GM23338 (cell line): ENCODE measurements at regions not wholly inside any gene's neighbourhood (a gene's known extent, or its start where the extent isn't known, plus 50 kb on each side); places are given as distances from the start of the nearest gene placed in this dataset.

ENCODE experiments used
- ATAC-seq: fragments of 200-7000 bp; cut with Tn5 transposase; 3 replicates; pipeline ENCODE4 v1.9.1; 2020
- DNase-seq: peaks from one replicate; pipeline ENCODE4 v3.0.0-alpha.2; 2015; ENCODE audit warnings: low spot score
- H2AFZ ChIP-seq: fragments of 200-600 bp; sonication (generic); 2 replicates; pipeline ENCODE4 v1.8.0; 2016; ENCODE audit warnings: antibody characterized with exemption, mild to moderate bottlenecking, moderate library complexity
- H3F3A ChIP-seq: fragments of 200-600 bp; sonication (generic); replicated peaks from 2 replicates; pipeline ENCODE4 v1.8.0; 2017; ENCODE audit warnings: antibody characterized with exemption, mixed run types, low read depth
- H3K27ac ChIP-seq: fragments of 200-600 bp; sonication (generic); 2 replicates; pipeline ENCODE4 v1.6.1; 2016; ENCODE audit warnings: low read depth
- H3K27me3 ChIP-seq: fragments of 200-600 bp; sonication (generic); 2 replicates; pipeline ENCODE4 v1.8.0; 2016; ENCODE audit warnings: mild to moderate bottlenecking, mixed run types, moderate library complexity; ENCODE audit not compliant: insufficient read depth
- H3K36me3 ChIP-seq: fragments of 200-600 bp; sonication (generic); 2 replicates; pipeline ENCODE4 v1.8.0; 2016; ENCODE audit warnings: mild to moderate bottlenecking; ENCODE audit not compliant: insufficient read depth
- H3K4me1 ChIP-seq: fragments of 200-600 bp; sonication (generic); 2 replicates; pipeline ENCODE4 v1.8.0; 2016; ENCODE audit warnings: mild to moderate bottlenecking, moderate library complexity; ENCODE audit not compliant: insufficient read depth
- H3K4me2 ChIP-seq: fragments of 200-600 bp; sonication (generic); 2 replicates; pipeline ENCODE4 v1.7.1; 2017; ENCODE audit warnings: mixed run types
- H3K4me3 ChIP-seq: fragments of 200-600 bp; sonication (generic); 2 replicates; pipeline ENCODE4 v1.6.1; 2016; ENCODE audit warnings: mixed run types
- H3K79me2 ChIP-seq: fragments of 200-600 bp; sonication (generic); replicated peaks from 2 replicates; pipeline ENCODE4 v1.8.0; 2017; ENCODE audit warnings: mild to moderate bottlenecking; ENCODE audit not compliant: insufficient read depth
- H3K9me2 ChIP-seq: fragments of 200-600 bp; sonication (generic); 2 replicates; pipeline ENCODE4 v1.8.0; 2017; ENCODE audit not compliant: insufficient read depth
- H4K20me1 ChIP-seq: fragments of 200-600 bp; sonication (generic); replicated peaks from 2 replicates; pipeline ENCODE4 v1.8.0; 2017; ENCODE audit warnings: mild to moderate bottlenecking; ENCODE audit not compliant: insufficient read depth
- H3K27ac Mint-ChIP-seq: 2 replicates; pipeline ENCODE4 v1.8.0; 2020; ENCODE audit warnings: inconsistent platforms, mild to moderate bottlenecking, moderate library complexity, mixed read lengths
- H3K27me3 Mint-ChIP-seq: 3 replicates; pipeline ENCODE4 v1.8.0; 2022; ENCODE audit warnings: low read depth, mild to moderate bottlenecking, moderate library complexity, mixed read lengths, inconsistent platforms; ENCODE audit not compliant: insufficient read depth, poor library complexity
- H3K36me3 Mint-ChIP-seq: 3 replicates; pipeline ENCODE4 v1.8.0; 2021; ENCODE audit warnings: low read depth, mild to moderate bottlenecking, inconsistent platforms, moderate library complexity, mixed read lengths
- H3K4me1 Mint-ChIP-seq: 3 replicates; pipeline ENCODE4 v1.8.0; 2020; ENCODE audit warnings: mild to moderate bottlenecking, inconsistent platforms, mixed read lengths
- H3K4me3 Mint-ChIP-seq: 3 replicates; pipeline ENCODE4 v1.8.0; 2021; ENCODE audit warnings: moderate library complexity, mild to moderate bottlenecking, inconsistent platforms, mixed read lengths
- H3K9me3 Mint-ChIP-seq: 3 replicates; pipeline ENCODE4 v1.8.0; 2020; ENCODE audit warnings: moderate library complexity, mild to moderate bottlenecking, inconsistent platforms, mixed read lengths
- CTCF ChIP-seq, 2 experiments: fragments of 200-600 bp in 1 of 2; sonication (generic) in 1 of 2; conservative IDR thresholded peaks; 2 replicates each; pipeline versions ENCODE4 v1.5.1 to v1.6.1; 2016 to 2017; ENCODE audit warnings: antibody characterized with exemption in 2 of 2, low read depth in 2 of 2, mild to moderate bottlenecking in 2 of 2, moderate library complexity in 1 of 2
- ETS1 ChIP-seq: IDR thresholded peaks from 2 replicates; pipeline ENCODE4 v1.6.1; 2016; ENCODE audit warnings: antibody characterized with exemption
- EZH2 ChIP-seq: fragments of 200-600 bp; sonication (generic); IDR thresholded peaks from one replicate; pipeline ENCODE4 v1.8.0; 2017; ENCODE audit warnings: antibody characterized with exemption, mild to moderate bottlenecking, low read depth; ENCODE audit not compliant: unreplicated experiment
- EZH2phosphoT487 ChIP-seq: fragments of 200-600 bp; sonication (generic); IDR thresholded peaks from one replicate; pipeline ENCODE4 v1.8.1; 2018; ENCODE audit warnings: antibody characterized with exemption; ENCODE audit not compliant: unreplicated experiment
- JUNB ChIP-seq: IDR thresholded peaks from one replicate; pipeline ENCODE4 v1.6.1; 2016; ENCODE audit warnings: antibody characterized with exemption; ENCODE audit not compliant: unreplicated experiment
- NANOG ChIP-seq: IDR thresholded peaks from 2 replicates; pipeline ENCODE4 v1.6.1; 2016; ENCODE audit warnings: antibody characterized with exemption, borderline replicate concordance
- POLR2AphosphoS5 ChIP-seq: IDR thresholded peaks from 2 replicates; pipeline ENCODE4 v1.6.1; 2016; ENCODE audit warnings: antibody characterized with exemption, low read depth
- REST ChIP-seq: IDR thresholded peaks from one replicate; pipeline ENCODE4 v1.6.1; 2018; ENCODE audit warnings: antibody characterized with exemption; ENCODE audit not compliant: unreplicated experiment
- STAT1 ChIP-seq: IDR thresholded peaks from one replicate; pipeline ENCODE4 v1.6.1; 2016; ENCODE audit warnings: antibody characterized with exemption; ENCODE audit not compliant: unreplicated experiment
- ZNF114 ChIP-seq: fragments of 250-450 bp; sonication (Bioruptor Pico); IDR thresholded peaks from 2 replicates; pipeline ENCODE4 v1.5.0; 2020; ENCODE audit warnings: mild to moderate bottlenecking, moderate library complexity
- ZNF331 ChIP-seq: fragments of 250-450 bp; sonication (Bioruptor Pico); IDR thresholded peaks from 2 replicates; pipeline ENCODE4 v1.5.0; 2020; ENCODE audit warnings: low read depth, mild to moderate bottlenecking, moderate library complexity

GRCh38 chr2:58919316-58919715 is 678.2 kb upstream of the FANCL start (continued):
- TF ChIP-seq EZH2, result no peak
- no peak for TF ChIP-seq JUNB
- no peak for TF ChIP-seq NANOG
- no peak for TF ChIP-seq ETS1
- TF ChIP-seq ZNF114 (CRISPR knock-in tag), result no peak
- no peak for TF ChIP-seq CTCF (conservative IDR thresholded peaks at IDR 0.05; ENCODE audit: low read depth in 2 of 2)
- no peak for TF ChIP-seq EZH2phosphoT487
- no peak for TF ChIP-seq STAT1
- TF ChIP-seq REST, result no peak

- Mint-ChIP-seq H3K27me3 (no peaks in the 10 kb centered on the region), H3K9me3 (no peaks in the 10 kb centered on the region), H3K27ac (no peak overlapping the region), H3K4me3 (no peak overlapping the region), H3K4me1 (peaks cover 26% of the 10 kb centered on the region), H3K36me3 (no peaks in the 10 kb centered on the region)
- H3K36me3 ChIP-seq, result no peaks in the 10 kb centered on the region
- H3K4me1 ChIP-seq, result peaks cover 4% of the 10 kb centered on the region
- no peak overlapping the region for H3K4me2 ChIP-seq
- H3K79me2 ChIP-seq, result no peaks in the 10 kb centered on the region
- TF ChIP-seq ZNF331 (CRISPR knock-in tag), result no peak
- TF ChIP-seq ZNF114 (CRISPR knock-in tag), result no peak
- no peak for TF ChIP-seq ETS1
- no peak for TF ChIP-seq JUNB
- no peak for TF ChIP-seq REST
- no peak for TF ChIP-seq CTCF (conservative IDR thresholded peaks at IDR 0.05; ENCODE audit: low read depth in 2 of 2)
- no peak for TF ChIP-seq NANOG
- TF ChIP-seq EZH2phosphoT487, result no peak
- TF ChIP-seq EZH2, result no peak
- no peak for TF ChIP-seq POLR2AphosphoS5
- H3F3A ChIP-seq, result no peaks in the 10 kb centered on the region
- H3K27me3 ChIP-seq, result no peaks in the 10 kb centered on the region
- no peak overlapping the region for H2AFZ ChIP-seq
- peak; percentile 28 for DNase-seq
- no peak overlapping the region for H3K4me3 ChIP-seq
- H3K27ac ChIP-seq, result no peak overlapping the region
- H3K9me2 ChIP-seq, result peaks cover 4% of the 10 kb centered on the region; the same call in 1 of the 2 replicates
- ATAC-seq, result peak; percentile 68
- no peaks in the 10 kb centered on the region for H4K20me1 ChIP-seq
Observed at GRCh38 chr2:58918141-58918540, 677.0 kb upstream of the FANCL start.
